Vagina (tissue), 2 donors: ENCODE measurements at regions not wholly inside any gene's neighbourhood (a gene's known extent, or its start where the extent isn't known, plus 50 kb on each side); places are given as distances from the start of the nearest gene placed in this dataset.

Experiments
- DNase-seq, 2 donors: peaks; one replicate each; pipeline ENCODE4 v3.0.0-alpha.2; 2017; ENCODE audit errors: extremely low spot score in 2 of 2
- H3K27ac ChIP-seq: fragments of 200-600 bp; sonication (generic); one replicate; pipeline ENCODE4 v1.5.1; 2019
- H3K27me3 ChIP-seq: fragments of 200-600 bp; sonication (generic); one replicate; pipeline ENCODE4 v1.5.1; 2019
- H3K36me3 ChIP-seq, 2 donors: fragments of 200-600 bp; sonication (generic); one replicate each; pipeline ENCODE4 v1.5.1; 2017 to 2019
- H3K4me1 ChIP-seq: fragments of 200-600 bp; sonication (generic); one replicate; pipeline ENCODE4 v1.5.1; 2019
- H3K4me3 ChIP-seq, 2 donors: fragments of 200-600 bp; sonication (generic); 1 replicate in 1 of 2; 2 replicates in 1 of 2; pipeline ENCODE4 v1.5.1; 2016 to 2019
- H3K9me3 ChIP-seq: fragments of 200-600 bp; sonication (generic); one replicate; pipeline ENCODE4 v1.5.1; 2019
- CTCF ChIP-seq, 3 experiments: fragments of 450-650 bp in 2 of 3; fragments of 200-600 bp in 1 of 3; sonication (generic) in 1 of 3; IDR thresholded peaks; one replicate each; pipeline ENCODE4 v1.5.1; 2017 to 2019; ENCODE audit warnings: antibody characterized with exemption in 3 of 3, mild to moderate bottlenecking in 2 of 3, moderate library complexity in 2 of 3
- POLR2A ChIP-seq, 2 donors: fragments of 450-650 bp; IDR thresholded peaks; one replicate each; pipeline ENCODE4 v1.6.1; 2017; ENCODE audit warnings: antibody characterized with exemption in 2 of 2, mild to moderate bottlenecking in 2 of 2, moderate library complexity in 2 of 2
- POLR2AphosphoS5 ChIP-seq, 2 donors: sonication (generic); formaldehyde crosslinking; IDR thresholded peaks; one replicate each; pipeline ENCODE4 v1.9.0; 2017; ENCODE audit warnings: antibody characterized with exemption in 2 of 2, mild to moderate bottlenecking in 2 of 2, low read depth in 1 of 2; ENCODE audit not compliant: insufficient read depth in 1 of 2
- intact Hi-C: fragments of 100-400 bp; cut with DNase I; formaldehyde crosslinking; loops from one replicate; pipeline ENCODE4 v1.15.1; 2023

- Histone ChIP-seq H3K27me3 (no peaks in the 10 kb centered on the region), H3K9me3 (no peaks in the 10 kb centered on the region), H3K27ac (no peak overlapping the region), H3K4me3 (no peak overlapping the region), H3K36me3 (no peaks in the 10 kb centered on the region), H3K4me1 (no peaks in the 10 kb centered on the region)
- TF ChIP-seq POLR2AphosphoS5 (IDR thresholded peaks at IDR 0.05; ENCODE audit: insufficient read depth in 1 of 2, low read depth in 1 of 2): no peak
- TF ChIP-seq CTCF (IDR thresholded peaks at IDR 0.05): no peak
- TF ChIP-seq POLR2A (IDR thresholded peaks at IDR 0.05): no peak
- intact Hi-C loops: no loop called here
- no peak for DNase-seq
These were observed 52.4 kb downstream of the ELAPOR2 start for GRCh38 chr7:87007038-87007437.

GRCh38 chr7:87004956-87005355, 54.5 kb downstream of the ELAPOR2 start:
- intact Hi-C loops: no loop called here
- no peak for TF ChIP-seq POLR2A (IDR thresholded peaks at IDR 0.05)
- no peak for TF ChIP-seq CTCF (IDR thresholded peaks at IDR 0.05)
- no peak for TF ChIP-seq POLR2AphosphoS5 (IDR thresholded peaks at IDR 0.05; ENCODE audit: insufficient read depth in 1 of 2, low read depth in 1 of 2)

GRCh38 chr7:87003872-87004798, 55.3 kb downstream of the ELAPOR2 start:
- TF ChIP-seq POLR2AphosphoS5 (IDR thresholded peaks at IDR 0.05; ENCODE audit: insufficient read depth in 1 of 2, low read depth in 1 of 2) (no peak), POLR2A (IDR thresholded peaks at IDR 0.05) (no peak), CTCF (IDR thresholded peaks at IDR 0.05) (no peak)
- Histone ChIP-seq H3K4me3 (no peak overlapping the region), H3K27me3 (no peaks in the 10 kb centered on the region), H3K36me3 (no peaks in the 10 kb centered on the region), H3K9me3 (no peaks in the 10 kb centered on the region), H3K27ac (no peak overlapping the region), H3K4me1 (peaks cover 11% of the 10 kb centered on the region)
- intact Hi-C loops: no loop called here
- DNase-seq: no peak

More at GRCh38 chr7:87004956-87005355, 54.5 kb downstream of the ELAPOR2 start:
- peaks cover 9% of the 10 kb centered on the region for H3K4me1 ChIP-seq
- H3K9me3 ChIP-seq: no peaks in the 10 kb centered on the region
- no peaks in the 10 kb centered on the region for H3K27me3 ChIP-seq
- H3K4me3 ChIP-seq: no peak overlapping the region
- no peak overlapping the region for H3K27ac ChIP-seq
- no peaks in the 10 kb centered on the region for H3K36me3 ChIP-seq
- DNase-seq: no peak

GRCh38 chr7:87001214-87001613, 58.2 kb downstream of the ELAPOR2 start:
- H3K4me1 ChIP-seq: peaks cover 11% of the 10 kb centered on the region
- no peaks in the 10 kb centered on the region for H3K9me3 ChIP-seq
- no peak for DNase-seq
- no peak overlapping the region for H3K27ac ChIP-seq
- intact Hi-C loops: no loop called here
- no peaks in the 10 kb centered on the region for H3K36me3 ChIP-seq
- no peak for TF ChIP-seq CTCF (IDR thresholded peaks at IDR 0.05)
- TF ChIP-seq POLR2AphosphoS5 (IDR thresholded peaks at IDR 0.05; ENCODE audit: insufficient read depth in 1 of 2, low read depth in 1 of 2): no peak
- TF ChIP-seq POLR2A (IDR thresholded peaks at IDR 0.05): no peak
- no peaks in the 10 kb centered on the region for H3K27me3 ChIP-seq
- no peak overlapping the region for H3K4me3 ChIP-seq

GRCh38 chr7:87000344-87000743, 59.1 kb downstream of the ELAPOR2 start:
- DNase-seq: no peak
- Histone ChIP-seq H3K27me3 (no peaks in the 10 kb centered on the region), H3K9me3 (no peaks in the 10 kb centered on the region), H3K4me1 (peaks cover 11% of the 10 kb centered on the region), H3K36me3 (no peaks in the 10 kb centered on the region), H3K27ac (no peak overlapping the region), H3K4me3 (no peak overlapping the region)
- no peak for TF ChIP-seq POLR2A (IDR thresholded peaks at IDR 0.05)
- TF ChIP-seq CTCF (IDR thresholded peaks at IDR 0.05): no peak
- TF ChIP-seq POLR2AphosphoS5 (IDR thresholded peaks at IDR 0.05; ENCODE audit: insufficient read depth in 1 of 2, low read depth in 1 of 2): no peak
- intact Hi-C loops: no loop called here
